ENCODE measurements at regions not wholly inside any gene's neighbourhood (a gene's known extent, or its start where the extent isn't known, plus 50 kb on each side); places are given as distances from the start of the nearest gene placed in this dataset.

GRCh38 chr13:44212633-44213396 is 160.8 kb upstream of the SERP2 start:
- DNase-seq (ENCODE audit: low read depth, low spot score): no peak

- DNase-seq (ENCODE audit: low read depth, low spot score): no peak
Observed at GRCh38 chr13:44218501-44219240, 155.0 kb upstream of the SERP2 start.

GRCh38 chr13:44219577-44220548 is 153.8 kb upstream of the SERP2 start:
- DNase-seq (ENCODE audit: low read depth, low spot score): no peak

- no peak for DNase-seq (ENCODE audit: low read depth, low spot score)
Observed at GRCh38 chr13:44220948-44221347, 152.7 kb upstream of the SERP2 start.

GRCh38 chr13:44221657-44222056 is 152.0 kb upstream of the SERP2 start:
- no peak for DNase-seq (ENCODE audit: low read depth, low spot score)

- no peak for DNase-seq (ENCODE audit: low read depth, low spot score)
Observed at GRCh38 chr13:44223770-44224444, 149.7 kb upstream of the SERP2 start.

- DNase-seq (ENCODE audit: low read depth, low spot score): no peak
Observed at GRCh38 chr13:44224450-44225149, 149.0 kb upstream of the SERP2 start.

GRCh38 chr13:44229371-44230030 is 144.1 kb upstream of the SERP2 start:
- DNase-seq (ENCODE audit: low read depth, low spot score): no peak

GRCh38 chr13:44230071-44230470 is 143.6 kb upstream of the SERP2 start:
- DNase-seq (ENCODE audit: low read depth, low spot score): no peak

- no peak for DNase-seq (ENCODE audit: low read depth, low spot score)
Observed at GRCh38 chr13:44230736-44231135, 142.9 kb upstream of the SERP2 start.

- DNase-seq (ENCODE audit: low read depth, low spot score): no peak
Observed at GRCh38 chr13:44231786-44232516, 141.7 kb upstream of the SERP2 start.

- DNase-seq (ENCODE audit: low read depth, low spot score): no peak
Observed at GRCh38 chr13:44232774-44233173, 140.8 kb upstream of the SERP2 start.

GRCh38 chr13:44234566-44234965 is 139.1 kb upstream of the SERP2 start:
- DNase-seq (ENCODE audit: low read depth, low spot score): no peak

- DNase-seq (ENCODE audit: low read depth, low spot score): no peak
Observed at GRCh38 chr13:44236370-44236769, 137.3 kb upstream of the SERP2 start.

GRCh38 chr13:44236801-44237207 is 136.8 kb upstream of the SERP2 start:
- DNase-seq (ENCODE audit: low read depth, low spot score): no peak

GRCh38 chr13:44237276-44237767 is 136.3 kb upstream of the SERP2 start:
- peak; percentile 83 for DNase-seq (ENCODE audit: low read depth, low spot score)

- no peak for DNase-seq (ENCODE audit: low read depth, low spot score)
Observed at GRCh38 chr13:44237881-44238421, 135.7 kb upstream of the SERP2 start.

GRCh38 chr13:44240611-44241145 is 132.9 kb upstream of the SERP2 start:
- no peak for DNase-seq (ENCODE audit: low read depth, low spot score)

- no peak for DNase-seq (ENCODE audit: low read depth, low spot score)
Observed at GRCh38 chr13:44241638-44242037, 132.0 kb upstream of the SERP2 start.
